ENCODE measurements at regions not wholly inside any gene's neighbourhood (a gene's known extent, or its start where the extent isn't known, plus 50 kb on each side); places are given as distances from the start of the nearest gene placed in this dataset.

DNA sequence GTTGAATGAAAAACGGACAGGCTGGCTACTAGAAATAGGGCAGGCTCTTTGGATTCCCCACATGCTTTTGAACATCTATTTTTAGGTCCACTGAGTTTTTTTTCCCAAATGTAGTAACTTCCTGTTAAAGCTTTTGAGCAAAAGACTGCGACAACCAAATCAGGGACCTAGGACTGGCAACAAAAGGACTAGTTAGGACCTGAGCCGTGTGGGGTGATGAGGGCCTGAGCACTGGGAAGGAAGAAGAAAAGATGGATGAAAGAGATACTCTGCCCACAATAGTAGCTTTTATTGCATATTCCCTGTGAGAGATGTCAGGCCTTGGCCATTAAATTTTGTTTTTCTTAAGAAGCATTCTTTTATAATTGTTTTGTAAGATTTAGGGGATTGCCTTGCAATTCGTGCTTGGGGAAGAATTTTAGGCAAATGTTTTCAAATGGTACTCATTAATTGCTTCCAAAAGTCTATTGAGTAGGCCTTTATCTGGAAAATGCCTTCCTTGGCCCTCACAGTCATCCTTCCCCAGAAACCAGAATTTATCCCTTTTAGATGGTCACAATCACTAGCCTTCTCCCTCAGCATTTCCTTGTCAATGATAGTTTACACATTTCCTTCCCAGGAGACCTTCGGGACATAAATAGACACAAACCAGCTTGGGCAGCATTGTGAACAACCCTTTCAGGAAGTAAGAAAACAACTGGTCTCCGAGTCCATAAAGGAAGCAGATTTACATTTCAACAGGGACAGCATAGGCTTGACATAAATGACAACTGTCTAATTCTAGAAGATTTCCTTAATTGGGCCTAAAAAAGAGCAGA lies 166.5 kb downstream of the RMI1 start:
- Histone ChIP-seq H3K9me3 (ENCODE audit: low read depth, low read length, poor library complexity, severe bottlenecking) (no peaks in the 10 kb centered on the region), H3K36me3 (ENCODE audit: insufficient read depth, low read length, poor library complexity, severe bottlenecking) (no peaks in the 10 kb centered on the region), H3K4me3 (ENCODE audit: low read depth, low read length, poor library complexity, severe bottlenecking) (no peak overlapping the region), H3K27ac (ENCODE audit: low read depth, low read length, poor library complexity, severe bottlenecking) (no peak overlapping the region), H3K27me3 (replicated peaks; ENCODE audit: insufficient read depth, low read depth, low read length, poor library complexity) (peaks cover under 1% of the 10 kb centered on the region), H3K4me1 (ENCODE audit: insufficient read depth, low read length, poor library complexity, severe bottlenecking) (no peaks in the 10 kb centered on the region)
- ChIA-PET CTCF (no interaction called here), POLR2A (ENCODE audit: low non-redundant PET) (no interaction called here)
- intact Hi-C loops (cut with micrococcal nuclease; ENCODE audit: unreplicated experiment) = no loop called here
- TF ChIP-seq EZH2 (IDR thresholded peaks at IDR 0.05; ENCODE audit: borderline replicate concordance, low read depth, low read length, poor library complexity, severe bottlenecking) (no peak), CTCF (conservative IDR thresholded peaks at IDR 0.05; ENCODE audit: low read depth, low read length) (no peak)
- DNase-seq (ENCODE audit: low spot score) = no peak
- BruUV-seq (replicated peaks) = no TSS peak

DNA sequence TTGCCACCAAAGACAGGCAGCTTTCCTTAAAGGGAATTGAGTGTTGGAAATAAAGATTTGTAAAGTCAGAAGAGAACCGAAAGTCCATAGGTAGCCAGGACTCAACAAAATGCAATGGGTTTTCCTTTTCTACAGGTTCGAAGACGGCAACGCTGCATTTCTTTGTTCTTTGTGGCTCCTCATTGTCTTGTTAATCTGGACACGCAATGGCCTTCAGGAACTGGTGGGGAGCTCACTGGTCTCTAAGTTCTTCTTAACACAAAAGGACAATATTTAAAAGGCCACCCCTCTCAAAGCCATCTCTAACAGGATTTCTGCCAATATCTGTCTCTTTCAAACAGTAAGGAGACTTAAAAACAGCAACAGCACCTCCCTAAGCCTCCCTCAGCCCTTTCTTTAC lies 170.6 kb downstream of the RMI1 start:
- ChIA-PET CTCF (no interaction called here), POLR2A (ENCODE audit: low non-redundant PET) (no interaction called here)
- Histone ChIP-seq H3K4me1 (ENCODE audit: insufficient read depth, low read length, poor library complexity, severe bottlenecking) (no peaks in the 10 kb centered on the region), H3K9me3 (ENCODE audit: low read depth, low read length, poor library complexity, severe bottlenecking) (no peaks in the 10 kb centered on the region), H3K4me3 (ENCODE audit: low read depth, low read length, poor library complexity, severe bottlenecking) (no peak overlapping the region), H3K27me3 (replicated peaks; ENCODE audit: insufficient read depth, low read depth, low read length, poor library complexity) (no peaks in the 10 kb centered on the region), H3K36me3 (ENCODE audit: insufficient read depth, low read length, poor library complexity, severe bottlenecking) (no peaks in the 10 kb centered on the region), H3K27ac (ENCODE audit: low read depth, low read length, poor library complexity, severe bottlenecking) (no peak overlapping the region)
- no peak for DNase-seq (ENCODE audit: low spot score)
- TF ChIP-seq EZH2 (IDR thresholded peaks at IDR 0.05; ENCODE audit: borderline replicate concordance, low read depth, low read length, poor library complexity, severe bottlenecking) (no peak), CTCF (conservative IDR thresholded peaks at IDR 0.05; ENCODE audit: low read depth, low read length) (no peak)
- BruUV-seq (replicated peaks) = no TSS peak
- intact Hi-C loops (cut with micrococcal nuclease; ENCODE audit: unreplicated experiment) = no loop called here

DNA sequence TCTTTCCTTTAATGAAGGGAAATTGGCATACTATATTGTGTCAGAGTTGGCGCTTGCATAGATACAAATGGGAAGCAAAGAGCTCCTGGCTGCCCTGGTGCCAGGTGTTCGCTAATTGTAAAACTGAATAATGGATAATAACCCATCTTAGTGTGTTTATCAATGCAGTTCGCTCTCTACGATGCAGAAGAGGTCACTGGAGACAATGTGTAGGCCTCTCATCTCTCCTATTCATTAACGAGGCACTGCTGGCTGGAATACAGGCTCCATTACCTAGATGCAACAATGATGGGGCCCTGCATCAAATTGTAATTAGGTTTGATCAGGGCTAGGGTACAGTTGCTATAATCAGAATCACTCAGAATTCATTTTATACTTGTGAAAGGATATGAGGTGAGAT lies 171.0 kb downstream of the RMI1 start:
- Histone ChIP-seq H3K36me3 (ENCODE audit: insufficient read depth, low read length, poor library complexity, severe bottlenecking) (no peaks in the 10 kb centered on the region), H3K4me3 (ENCODE audit: low read depth, low read length, poor library complexity, severe bottlenecking) (no peak overlapping the region), H3K4me1 (ENCODE audit: insufficient read depth, low read length, poor library complexity, severe bottlenecking) (no peaks in the 10 kb centered on the region), H3K27me3 (replicated peaks; ENCODE audit: insufficient read depth, low read depth, low read length, poor library complexity) (no peaks in the 10 kb centered on the region), H3K9me3 (ENCODE audit: low read depth, low read length, poor library complexity, severe bottlenecking) (no peaks in the 10 kb centered on the region), H3K27ac (ENCODE audit: low read depth, low read length, poor library complexity, severe bottlenecking) (no peak overlapping the region)
- ChIA-PET CTCF (no interaction called here), POLR2A (ENCODE audit: low non-redundant PET) (no interaction called here)
- no TSS peak for BruUV-seq (replicated peaks)
- no peak for TF ChIP-seq EZH2 (IDR thresholded peaks at IDR 0.05; ENCODE audit: borderline replicate concordance, low read depth, low read length, poor library complexity, severe bottlenecking)
- TF ChIP-seq CTCF (conservative IDR thresholded peaks at IDR 0.05; ENCODE audit: low read depth, low read length) = no peak
- DNase-seq (ENCODE audit: low spot score) = no peak
- intact Hi-C loops (cut with micrococcal nuclease; ENCODE audit: unreplicated experiment) = no loop called here
